ENCODE measurements at regions not wholly inside any gene's neighbourhood (a gene's known extent, or its start where the extent isn't known, plus 50 kb on each side); places are given as distances from the start of the nearest gene placed in this dataset.

GRCh38 chr12:112664569-112664968 lies 127.0 kb upstream of the RPH3A start (continued):
- TF ChIP-seq ZNF396 (CRISPR knock-in tag; IDR thresholded peaks at IDR 0.05; ENCODE audit: borderline replicate concordance) (no peak), TEAD4 (CRISPR knock-in tag; IDR thresholded peaks at IDR 0.05) (0 out of 2 replicates have a peak, but pooled peaks have one; percentile 27)

- H3K4me3 Mint-ChIP-seq, result no peak overlapping the region
- no peak for DNase-seq (ENCODE audit: low spot score)
- no peak overlapping the region for H3K27ac Mint-ChIP-seq
- no peaks in the 10 kb centered on the region for H3K9me3 Mint-ChIP-seq
- no peaks in the 10 kb centered on the region for H3K4me1 Mint-ChIP-seq
- POLR2A ChIA-PET, result no interaction called here
- TF ChIP-seq MAX (CRISPR knock-in tag; IDR thresholded peaks at IDR 0.05), result no peak
- TF ChIP-seq EMX1 (CRISPR knock-in tag; IDR thresholded peaks at IDR 0.05), result no peak
- TF ChIP-seq TEAD1 (CRISPR knock-in tag; IDR thresholded peaks at IDR 0.05), result no peak
- TF ChIP-seq NFYB (CRISPR knock-in tag; conservative IDR thresholded peaks at IDR 0.05; ENCODE audit: low read depth), result no peak
- no peak for TF ChIP-seq USF2 (CRISPR knock-in tag; IDR thresholded peaks at IDR 0.05)
- no peak for TF ChIP-seq STAT6 (CRISPR knock-in tag; conservative IDR thresholded peaks at IDR 0.05; ENCODE audit: low read depth)
- no peak for TF ChIP-seq TCF7 (CRISPR knock-in tag; IDR thresholded peaks at IDR 0.05; ENCODE audit: low read depth)
- no peak for TF ChIP-seq JUN (CRISPR knock-in tag; IDR thresholded peaks at IDR 0.05)
- no peak for TF ChIP-seq CREB1 (CRISPR knock-in tag; IDR thresholded peaks at IDR 0.05)
- TF ChIP-seq AR (CRISPR knock-in tag; IDR thresholded peaks at IDR 0.05), result no peak
- H3K36me3 Mint-ChIP-seq, result no peaks in the 10 kb centered on the region
- CTCF ChIA-PET, result no interaction called here
- ATAC-seq, result no peak
- peaks cover 28% of the 10 kb centered on the region for H3K27me3 Mint-ChIP-seq (ENCODE audit: low read depth)
Measured at GRCh38 chr12:112665958-112666357, 125.6 kb upstream of the RPH3A start.

- ChIA-PET CTCF (interaction anchor here (1.1 kb wide), 1 partner anchor 107 kb away, joined by 3 read pairs; no protein-coding TSS in a partner anchor), POLR2A (no interaction called here)
- Mint-ChIP-seq H3K36me3 (no peaks in the 10 kb centered on the region), H3K27ac (no peak overlapping the region), H3K4me3 (no peak overlapping the region), H3K27me3 (ENCODE audit: low read depth) (peaks cover 11% of the 10 kb centered on the region), H3K9me3 (no peaks in the 10 kb centered on the region), H3K4me1 (peaks cover 5% of the 10 kb centered on the region)
- DNase-seq (ENCODE audit: low spot score), result no peak
- no peak for ATAC-seq
- TF ChIP-seq CREM (CRISPR knock-in tag; IDR thresholded peaks at IDR 0.05) (no peak), ATF3 (CRISPR knock-in tag; conservative IDR thresholded peaks at IDR 0.05) (no peak), TCF7 (CRISPR knock-in tag; IDR thresholded peaks at IDR 0.05; ENCODE audit: low read depth) (no peak), PREB (CRISPR knock-in tag; IDR thresholded peaks at IDR 0.05; ENCODE audit: borderline replicate concordance) (no peak), USF1 (CRISPR knock-in tag; IDR thresholded peaks at IDR 0.05) (no peak), ZNF671 (CRISPR knock-in tag; IDR thresholded peaks at IDR 0.05) (no peak), KAT7 (CRISPR knock-in tag; IDR thresholded peaks at IDR 0.05; ENCODE audit: borderline replicate concordance) (no peak), ATF6 (CRISPR knock-in tag; IDR thresholded peaks at IDR 0.05) (no peak), ETV6 (CRISPR knock-in tag; IDR thresholded peaks at IDR 0.05) (no peak), USF2 (CRISPR knock-in tag; IDR thresholded peaks at IDR 0.05) (no peak)
Measured at GRCh38 chr12:112671564-112671963, 120.0 kb upstream of the RPH3A start.
